A673 (cell line): ENCODE measurements at regions not wholly inside any gene's neighbourhood (a gene's known extent, or its start where the extent isn't known, plus 50 kb on each side); places are given as distances from the start of the nearest gene placed in this dataset.

Experiments used
- BruUV-seq: library from RNA; stranded (reverse); fragments of 400-500 nt; replicated peaks from 2 replicates; lab custom pipeline; 2021; lab: Mats Ljungman, UMichigan
- CTCF ChIA-PET: fragments of 300-600 bp; sonication (Branson Sonifier 250); formaldehyde crosslinking; loops from one replicate; lab custom pipeline; 2022; ENCODE audit warnings: antibody characterized with exemption; lab: Charles Lee
- POLR2A ChIA-PET: fragments of 300-600 bp; sonication (Branson Sonifier 250); formaldehyde crosslinking; loops from one replicate; lab custom pipeline; 2022; ENCODE audit warnings: antibody characterized with exemption; ENCODE audit not compliant: low non-redundant PET; lab: Charles Lee
- DNase-seq: peaks from one replicate; pipeline ENCODE4 v3.0.0-alpha.2; 2015; ENCODE audit warnings: low spot score
- H3K27ac ChIP-seq: fragments of 200-600 bp; sonication (generic); 2 replicates; pipeline ENCODE4 v1.5.1; 2016; ENCODE audit warnings: mixed run types, low read depth, mild to moderate bottlenecking, mixed read lengths, antibody characterized with exemption, low read length; ENCODE audit not compliant: poor library complexity, severe bottlenecking
- H3K27me3 ChIP-seq: fragments of 200-600 bp; sonication (generic); replicated peaks from 2 replicates; pipeline ENCODE4 v1.6.1; 2017; ENCODE audit warnings: mixed run types, low read depth, mild to moderate bottlenecking, mixed read lengths, antibody characterized with exemption, low read length; ENCODE audit not compliant: insufficient read depth, poor library complexity
- H3K36me3 ChIP-seq: fragments of 200-600 bp; sonication (generic); 2 replicates; pipeline ENCODE4 v1.6.1; 2016; ENCODE audit warnings: mixed run types, mild to moderate bottlenecking, mixed read lengths, antibody characterized with exemption, low read length; ENCODE audit not compliant: insufficient read depth, poor library complexity, severe bottlenecking
- H3K4me1 ChIP-seq: fragments of 200-600 bp; sonication (generic); 2 replicates; pipeline ENCODE4 v1.6.1; 2017; ENCODE audit warnings: mixed run types, mild to moderate bottlenecking, mixed read lengths, antibody characterized with exemption, low read length; ENCODE audit not compliant: insufficient read depth, poor library complexity, severe bottlenecking
- H3K4me3 ChIP-seq: fragments of 200-600 bp; sonication (generic); 2 replicates; pipeline ENCODE4 v1.5.1; 2016; ENCODE audit warnings: low read depth, mixed run types, mild to moderate bottlenecking, mixed read lengths, low read length; ENCODE audit not compliant: poor library complexity, severe bottlenecking
- H3K9me3 ChIP-seq: fragments of 200-600 bp; sonication (generic); 2 replicates; pipeline ENCODE4 v1.6.1; 2016; ENCODE audit warnings: mixed run types, low read depth, mild to moderate bottlenecking, mixed read lengths, antibody characterized with exemption, low read length; ENCODE audit not compliant: poor library complexity, severe bottlenecking
- CTCF ChIP-seq: fragments of 300-800, 200-600 bp; sonication (generic); conservative IDR thresholded peaks from 2 replicates; pipeline ENCODE4 v1.5.1; 2017; ENCODE audit warnings: low read depth, mild to moderate bottlenecking, antibody characterized with exemption, low read length, moderate library complexity, mixed read lengths
- EZH2 ChIP-seq: fragments of 200-600 bp; sonication (generic); IDR thresholded peaks from 2 replicates; pipeline ENCODE4 v1.6.1; 2017; ENCODE audit warnings: borderline replicate concordance, low read depth, mild to moderate bottlenecking, mixed read lengths, antibody characterized with exemption, low read length; ENCODE audit not compliant: poor library complexity, severe bottlenecking
- intact Hi-C: fragments of 100-400 bp; cut with micrococcal nuclease; formaldehyde crosslinking; loops from one replicate; pipeline ENCODE4 v1.10.0; 2022; ENCODE audit not compliant: unreplicated experiment

GRCh38 chr4:111879539-111879938 lies 265.7 kb upstream of the FAM241A start:
- Histone ChIP-seq H3K36me3 (no peaks in the 10 kb centered on the region), H3K4me1 (peaks cover 4% of the 10 kb centered on the region), H3K27me3 (no peaks in the 10 kb centered on the region), H3K4me3 (no peak overlapping the region), H3K27ac (no peak overlapping the region), H3K9me3 (no peaks in the 10 kb centered on the region)
- DNase-seq, result no peak
- CTCF ChIA-PET, result no interaction called here
- no TSS peak for BruUV-seq
- POLR2A ChIA-PET, result no interaction called here
- TF ChIP-seq CTCF (no peak), EZH2 (no peak)
- intact Hi-C loops, result no loop called here

GRCh38 chr4:111880116-111880515 lies 265.1 kb upstream of the FAM241A start:
- TF ChIP-seq EZH2 (no peak), CTCF (no peak)
- no peak for DNase-seq
- CTCF ChIA-PET, result no interaction called here
- no peaks in the 10 kb centered on the region for H3K27me3 ChIP-seq
- BruUV-seq, result no TSS peak
- H3K4me3 ChIP-seq, result no peak overlapping the region
- POLR2A ChIA-PET, result no interaction called here
- H3K36me3 ChIP-seq, result no peaks in the 10 kb centered on the region
- peaks cover 4% of the 10 kb centered on the region for H3K4me1 ChIP-seq
- no peaks in the 10 kb centered on the region for H3K9me3 ChIP-seq
- intact Hi-C loops, result no loop called here
- no peak overlapping the region for H3K27ac ChIP-seq

GRCh38 chr4:111883557-111883999 lies 261.7 kb upstream of the FAM241A start:
- no peak for TF ChIP-seq EZH2
- TF ChIP-seq CTCF, result no peak
- H3K36me3 ChIP-seq, result no peaks in the 10 kb centered on the region
- BruUV-seq, result no TSS peak
- H3K4me1 ChIP-seq, result peaks cover 4% of the 10 kb centered on the region
- no peak overlapping the region for H3K27ac ChIP-seq
- intact Hi-C loops, result no loop called here
- DNase-seq, result peak; percentile 81
- H3K27me3 ChIP-seq, result no peaks in the 10 kb centered on the region
- ChIA-PET POLR2A (interaction anchor here (0.6 kb wide), 1 partner anchor 40 kb away, joined by 4 read pairs; no protein-coding TSS in a partner anchor), CTCF (no interaction called here)
- no peaks in the 10 kb centered on the region for H3K9me3 ChIP-seq
- no peak overlapping the region for H3K4me3 ChIP-seq
